Activated CD8-positive, alpha-beta memory T cell treated with anti-CD3 and anti-CD28 coated beads, Interleukin-2, amount 10 ng/mL, durations not matched to agents 7 days and 5 days (primary cell): ENCODE measurements at regions not wholly inside any gene's neighbourhood (a gene's known extent, or its start where the extent isn't known, plus 50 kb on each side); places are given as distances from the start of the nearest gene placed in this dataset.
"Not testable (repeated sequence)": the region's sequence is repeated elsewhere in the genome, so short reads cannot be mapped to it uniquely, and the experiment has no call there.

ENCODE experiments used
- ATAC-seq: fragments of 150-1000 bp; cut with Tn5 transposase; one replicate; pipeline ENCODE4 v1.10.0; 2021; ENCODE audit warnings: moderate library complexity
- CTCF ChIA-PET: fragments of 350-600 bp; sonication (Branson Sonifier 250); formaldehyde crosslinking; loops from one replicate; lab custom pipeline; 2021; ENCODE audit warnings: antibody characterized with exemption; lab: Charles Lee
- DNase-seq: peaks from one replicate; pipeline ENCODE4 v3.0.0-alpha.2; 2020
- H3K27ac Mint-ChIP-seq: one replicate; pipeline ENCODE4 v1.8.0; 2021; ENCODE audit warnings: mild to moderate bottlenecking, mixed read lengths
- H3K27me3 Mint-ChIP-seq: one replicate; pipeline ENCODE4 v1.8.0; 2021; ENCODE audit warnings: mixed read lengths
- H3K36me3 Mint-ChIP-seq: one replicate; pipeline ENCODE4 v1.8.0; 2021; ENCODE audit warnings: mild to moderate bottlenecking, mixed read lengths
- H3K4me1 Mint-ChIP-seq: one replicate; pipeline ENCODE4 v1.8.0; 2021; ENCODE audit warnings: mixed read lengths
- H3K4me3 Mint-ChIP-seq: one replicate; pipeline ENCODE4 v1.8.0; 2021; ENCODE audit warnings: mild to moderate bottlenecking, moderate library complexity, mixed read lengths
- H3K9me3 Mint-ChIP-seq: one replicate; pipeline ENCODE4 v1.8.0; 2022; ENCODE audit warnings: low read depth, mixed read lengths

GRCh38 chr4:137425281-137425680 is 107.0 kb downstream of the PCDH18 start:
- Mint-ChIP-seq H3K27ac (no peak overlapping the region), H3K36me3 (no peaks in the 10 kb centered on the region), H3K4me3 (no peak overlapping the region), H3K9me3 (peaks cover 7% of the 10 kb centered on the region), H3K4me1 (no peaks in the 10 kb centered on the region), H3K27me3 (no peaks in the 10 kb centered on the region)
- DNase-seq (no peak), ATAC-seq (no peak)
- CTCF ChIA-PET: no interaction called here

- Mint-ChIP-seq H3K4me3 (no peak overlapping the region), H3K36me3 (no peaks in the 10 kb centered on the region), H3K27ac (no peak overlapping the region), H3K4me1 (no peaks in the 10 kb centered on the region), H3K27me3 (no peaks in the 10 kb centered on the region), H3K9me3 (peaks cover 11% of the 10 kb centered on the region)
- CTCF ChIA-PET: no interaction called here
- no peak for DNase-seq
- no peak for ATAC-seq
Observed at GRCh38 chr4:137422666-137423065, 109.6 kb downstream of the PCDH18 start.

- DNase-seq (no peak), ATAC-seq (no peak)
- no peaks in the 10 kb centered on the region for H3K4me1 Mint-ChIP-seq
- H3K27me3 Mint-ChIP-seq: no peaks in the 10 kb centered on the region
- H3K36me3 Mint-ChIP-seq: no peaks in the 10 kb centered on the region
- H3K9me3 Mint-ChIP-seq: peaks cover 11% of the 10 kb centered on the region
- H3K4me3 Mint-ChIP-seq: no peak overlapping the region
- CTCF ChIA-PET: no interaction called here
- no peak overlapping the region for H3K27ac Mint-ChIP-seq
Observed at GRCh38 chr4:137421796-137422195, 110.5 kb downstream of the PCDH18 start.

- Mint-ChIP-seq H3K36me3 (no peaks in the 10 kb centered on the region), H3K4me3 (no peak overlapping the region), H3K27ac (no peak overlapping the region), H3K27me3 (no peaks in the 10 kb centered on the region), H3K4me1 (no peaks in the 10 kb centered on the region), H3K9me3 (peaks cover 11% of the 10 kb centered on the region)
- ATAC-seq (no peak), DNase-seq (no peak)
- CTCF ChIA-PET: no interaction called here
Observed at GRCh38 chr4:137420901-137421396, 111.3 kb downstream of the PCDH18 start.

GRCh38 chr4:137417676-137418075 is 114.6 kb downstream of the PCDH18 start:
- CTCF ChIA-PET: no interaction called here
- Mint-ChIP-seq H3K4me1 (no peaks in the 10 kb centered on the region), H3K27ac (no peak overlapping the region), H3K4me3 (no peak overlapping the region), H3K9me3 (peaks cover 10% of the 10 kb centered on the region), H3K36me3 (no peaks in the 10 kb centered on the region), H3K27me3 (no peaks in the 10 kb centered on the region)
- no peak for DNase-seq
- ATAC-seq: no peak

- Mint-ChIP-seq H3K4me1 (no peaks in the 10 kb centered on the region), H3K36me3 (no peaks in the 10 kb centered on the region), H3K4me3 (no peak overlapping the region), H3K27me3 (no peaks in the 10 kb centered on the region), H3K27ac (no peak overlapping the region), H3K9me3 (peaks cover 4% of the 10 kb centered on the region)
- CTCF ChIA-PET: no interaction called here
- DNase-seq (no peak), ATAC-seq (no peak)
Observed at GRCh38 chr4:137414802-137415201, 117.5 kb downstream of the PCDH18 start.

GRCh38 chr4:137408527-137409177 is 123.6 kb downstream of the PCDH18 start:
- Mint-ChIP-seq H3K27me3 (no peaks in the 10 kb centered on the region), H3K36me3 (no peaks in the 10 kb centered on the region), H3K9me3 (no peaks in the 10 kb centered on the region), H3K4me1 (no peaks in the 10 kb centered on the region), H3K4me3 (no peak overlapping the region), H3K27ac (no peak overlapping the region)
- ATAC-seq (no peak), DNase-seq (no peak)
- CTCF ChIA-PET: no interaction called here

- H3K27ac Mint-ChIP-seq, DNase-seq, H3K36me3 Mint-ChIP-seq, H3K4me3 Mint-ChIP-seq, H3K27me3 Mint-ChIP-seq, H3K9me3 Mint-ChIP-seq, H3K4me1 Mint-ChIP-seq, CTCF ChIA-PET, ATAC-seq: not testable (repeated sequence)
Observed at GRCh38 chr4:137405833-137406232, 126.5 kb downstream of the PCDH18 start.

- H3K4me1 Mint-ChIP-seq: no peaks in the 10 kb centered on the region
- CTCF ChIA-PET: no interaction called here
- no peak overlapping the region for H3K4me3 Mint-ChIP-seq
- peaks cover 2% of the 10 kb centered on the region for H3K9me3 Mint-ChIP-seq
- no peak overlapping the region for H3K27ac Mint-ChIP-seq
- no peak for ATAC-seq
- H3K36me3 Mint-ChIP-seq: no peaks in the 10 kb centered on the region
- H3K27me3 Mint-ChIP-seq: no peaks in the 10 kb centered on the region
- no peak for DNase-seq
Observed at GRCh38 chr4:137394018-137394417, 138.3 kb downstream of the PCDH18 start.

- no peaks in the 10 kb centered on the region for H3K36me3 Mint-ChIP-seq
- no peaks in the 10 kb centered on the region for H3K4me1 Mint-ChIP-seq
- H3K27ac Mint-ChIP-seq: no peak overlapping the region
- DNase-seq (no peak), ATAC-seq (no peak)
- H3K27me3 Mint-ChIP-seq: no peaks in the 10 kb centered on the region
- H3K4me3 Mint-ChIP-seq: no peak overlapping the region
- peaks cover 2% of the 10 kb centered on the region for H3K9me3 Mint-ChIP-seq
- CTCF ChIA-PET: no interaction called here
Observed at GRCh38 chr4:137393044-137393443, 139.2 kb downstream of the PCDH18 start.

GRCh38 chr4:137390707-137391106 is 141.6 kb downstream of the PCDH18 start:
- no peaks in the 10 kb centered on the region for H3K36me3 Mint-ChIP-seq
- H3K4me1 Mint-ChIP-seq: no peaks in the 10 kb centered on the region
- H3K9me3 Mint-ChIP-seq: no peaks in the 10 kb centered on the region
- CTCF ChIA-PET: no interaction called here
- ATAC-seq (no peak), DNase-seq (no peak)
- no peak overlapping the region for H3K4me3 Mint-ChIP-seq
- H3K27ac Mint-ChIP-seq: no peak overlapping the region
- H3K27me3 Mint-ChIP-seq: no peaks in the 10 kb centered on the region

- DNase-seq (no peak), ATAC-seq (no peak)
- Mint-ChIP-seq H3K27me3 (no peaks in the 10 kb centered on the region), H3K9me3 (no peaks in the 10 kb centered on the region), H3K36me3 (no peaks in the 10 kb centered on the region), H3K4me1 (no peaks in the 10 kb centered on the region), H3K4me3 (no peak overlapping the region), H3K27ac (no peak overlapping the region)
- CTCF ChIA-PET: no interaction called here
Observed at GRCh38 chr4:137389911-137390520, 142.3 kb downstream of the PCDH18 start.

- CTCF ChIA-PET: no interaction called here
- Mint-ChIP-seq H3K4me1 (no peaks in the 10 kb centered on the region), H3K4me3 (no peak overlapping the region), H3K9me3 (no peaks in the 10 kb centered on the region), H3K27ac (no peak overlapping the region), H3K27me3 (no peaks in the 10 kb centered on the region), H3K36me3 (no peaks in the 10 kb centered on the region)
- no peak for ATAC-seq
- no peak for DNase-seq
Observed at GRCh38 chr4:137387924-137388323, 144.4 kb downstream of the PCDH18 start.

GRCh38 chr4:137384476-137384875 is 147.8 kb downstream of the PCDH18 start:
- Mint-ChIP-seq H3K36me3 (no peaks in the 10 kb centered on the region), H3K4me1 (no peaks in the 10 kb centered on the region), H3K9me3 (no peaks in the 10 kb centered on the region), H3K27ac (no peak overlapping the region), H3K27me3 (no peaks in the 10 kb centered on the region), H3K4me3 (no peak overlapping the region)
- ATAC-seq (no peak), DNase-seq (no peak)
- CTCF ChIA-PET: no interaction called here
